ENCODE measurements at regions not wholly inside any gene's neighbourhood (a gene's known extent, or its start where the extent isn't known, plus 50 kb on each side); places are given as distances from the start of the nearest gene placed in this dataset.

DNA sequence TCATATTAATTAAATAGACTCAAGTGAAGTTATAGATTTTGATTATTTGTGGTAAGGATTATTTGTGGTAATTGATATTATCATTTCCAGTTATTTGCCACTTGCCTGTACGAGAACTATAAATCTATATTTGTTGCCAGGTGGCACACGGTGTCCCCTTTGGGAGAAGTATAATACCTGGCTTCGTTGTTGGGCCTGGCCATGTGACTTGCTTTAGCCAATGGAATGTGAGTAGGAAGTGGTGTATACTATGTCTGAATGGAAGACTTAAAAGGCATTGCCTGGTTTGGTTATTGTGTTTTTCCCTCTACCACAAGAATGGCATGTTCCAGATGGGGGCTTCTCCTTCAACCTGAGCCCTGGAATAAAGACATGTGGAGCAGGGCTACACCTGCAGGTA lies 228.1 kb downstream of the CDC5L start:
- no peaks in the 10 kb centered on the region for H3K9me3 Mint-ChIP-seq

DNA sequence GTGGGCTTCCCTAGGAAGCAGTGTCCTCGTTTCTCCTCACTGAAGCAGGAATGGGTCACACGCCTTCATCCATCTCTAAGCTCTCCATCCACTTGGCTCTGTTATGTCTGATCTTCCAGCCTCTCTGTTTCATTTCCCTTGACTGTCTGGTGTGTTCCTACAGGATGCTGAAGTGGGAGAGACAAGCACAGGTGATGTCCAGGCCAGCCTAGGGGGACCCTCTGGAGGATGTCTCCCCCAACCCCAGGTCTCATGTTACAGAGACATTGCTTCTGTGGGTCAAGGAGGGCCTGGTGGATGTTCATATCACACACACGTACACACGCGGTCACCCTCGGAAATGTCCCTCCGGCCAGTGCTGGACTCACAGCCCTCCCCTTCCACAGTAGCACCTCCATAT lies 229.9 kb downstream of the CDC5L start:
- Mint-ChIP-seq H3K27ac (no peak overlapping the region), H3K27me3 (no peaks in the 10 kb centered on the region), H3K4me3 (no peak overlapping the region), H3K9me3 (no peaks in the 10 kb centered on the region), H3K4me1 (ENCODE audit: low read depth in 2 of 2) (peaks cover 0 to 3% of the 10 kb centered on the region in 2 donors), H3K36me3 (no peaks in the 10 kb centered on the region)
- ATAC-seq (no peak), DNase-seq (ENCODE audit: low spot score) (no peak)

More for the DNA sequence above, 228.1 kb downstream of the CDC5L start:
- no peak for ATAC-seq
- H3K27me3 Mint-ChIP-seq: peaks cover 0 to 2% of the 10 kb centered on the region in 2 donors
- H3K4me1 Mint-ChIP-seq (ENCODE audit: low read depth in 2 of 2): peaks cover 0 to 3% of the 10 kb centered on the region in 2 donors
- no peak for DNase-seq (ENCODE audit: low spot score)
- no peak overlapping the region for H3K27ac Mint-ChIP-seq
- H3K36me3 Mint-ChIP-seq: no peaks in the 10 kb centered on the region
- H3K4me3 Mint-ChIP-seq: no peak overlapping the region

DNA sequence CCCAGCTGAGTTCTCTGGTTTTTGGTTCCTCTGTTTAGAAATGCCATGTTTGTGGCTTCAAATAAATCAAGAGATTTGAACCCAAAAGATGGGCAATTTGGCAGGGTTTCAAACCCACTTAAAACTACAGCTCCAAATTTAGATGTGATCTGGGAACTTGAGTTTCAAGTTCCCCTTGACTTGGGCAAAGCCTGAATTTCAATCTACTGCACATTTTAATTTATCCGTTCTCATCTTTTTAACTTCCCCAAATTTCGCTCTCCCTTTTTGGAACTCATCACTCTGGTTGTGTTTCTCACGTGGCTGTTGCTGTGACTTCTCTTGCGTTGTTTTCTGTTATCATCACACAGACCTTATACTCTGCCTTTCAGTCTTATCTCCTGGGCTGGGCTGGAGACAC lies 230.9 kb downstream of the CDC5L start:
- no peaks in the 10 kb centered on the region for H3K9me3 Mint-ChIP-seq

DNA sequence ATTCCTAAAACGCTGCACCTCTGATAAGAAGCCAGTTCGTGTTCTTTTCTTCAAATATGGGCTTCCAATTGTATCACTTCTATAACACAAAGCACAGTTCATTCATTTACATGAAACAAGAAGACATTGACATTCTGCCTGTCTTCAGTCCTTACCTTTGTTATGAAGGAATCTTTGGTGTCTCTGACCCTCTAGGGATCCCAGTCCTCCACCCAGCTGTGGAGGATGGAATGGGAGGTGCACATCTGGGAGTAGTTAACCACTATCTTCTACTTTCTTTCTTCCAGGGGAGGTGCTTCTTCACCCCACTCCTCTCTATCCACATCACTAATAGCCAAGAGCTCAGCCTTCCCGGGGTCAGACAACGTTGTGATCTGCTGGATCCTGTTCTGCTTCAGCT lies 233.4 kb downstream of the CDC5L start:
- peaks cover 0 to 3% of the 10 kb centered on the region in 2 donors for H3K4me1 Mint-ChIP-seq (ENCODE audit: low read depth in 2 of 2)

More for the DNA sequence above, 230.9 kb downstream of the CDC5L start:
- no peak overlapping the region for H3K4me3 Mint-ChIP-seq
- ATAC-seq (no peak), DNase-seq (ENCODE audit: low spot score) (no peak)
- no peaks in the 10 kb centered on the region for H3K36me3 Mint-ChIP-seq
- no peak overlapping the region for H3K27ac Mint-ChIP-seq
- peaks cover 0 to 3% of the 10 kb centered on the region in 2 donors for H3K4me1 Mint-ChIP-seq (ENCODE audit: low read depth in 2 of 2)
- peaks cover 0 to 6% of the 10 kb centered on the region in 2 donors for H3K27me3 Mint-ChIP-seq

DNA sequence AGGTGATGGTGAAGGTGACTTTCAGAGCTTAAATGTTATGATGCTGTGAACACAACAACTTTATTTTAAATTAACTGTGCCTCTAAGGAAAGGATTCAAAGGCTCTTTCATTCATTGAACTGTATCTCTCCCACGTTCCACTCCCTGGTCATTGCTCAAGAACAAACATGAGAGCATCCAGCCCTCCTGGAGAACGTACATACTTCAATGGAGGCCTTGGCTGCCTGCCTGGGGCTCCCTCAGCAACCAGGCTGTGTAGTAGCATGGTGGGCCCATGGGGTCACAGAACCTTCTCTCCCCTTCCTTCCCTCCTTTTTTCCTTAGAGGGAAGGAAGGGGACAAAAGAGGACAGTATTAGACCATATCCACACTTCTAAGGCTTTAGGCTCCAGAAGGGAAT lies 234.3 kb downstream of the CDC5L start:
- H3K27ac Mint-ChIP-seq: no peak overlapping the region

More for the DNA sequence above, 233.4 kb downstream of the CDC5L start:
- DNase-seq (ENCODE audit: low spot score) (no peak), ATAC-seq (no peak)
- Mint-ChIP-seq H3K27me3 (peaks cover 0 to 11% of the 10 kb centered on the region in 2 donors), H3K4me3 (no peak overlapping the region), H3K36me3 (no peaks in the 10 kb centered on the region), H3K9me3 (no peaks in the 10 kb centered on the region), H3K27ac (no peak overlapping the region)

DNA sequence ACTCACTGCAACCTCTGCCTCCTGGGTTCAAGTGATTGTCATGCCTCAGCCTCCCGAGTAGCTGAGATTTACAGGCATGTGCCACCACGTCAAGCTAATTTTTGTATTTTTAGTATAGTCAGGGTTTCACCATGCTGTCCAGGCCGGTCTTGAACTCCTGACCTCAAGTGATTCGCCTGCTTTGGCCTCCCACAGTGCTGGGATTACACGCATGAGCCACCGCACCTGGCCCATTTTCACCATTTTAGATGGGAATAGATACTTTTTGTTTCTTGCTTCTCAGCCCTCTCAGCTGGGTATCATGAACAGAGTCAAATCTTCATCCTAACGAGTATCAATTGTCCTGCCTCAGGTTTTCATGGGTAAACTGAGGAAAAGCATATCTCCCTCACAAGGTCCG lies 235.0 kb downstream of the CDC5L start:
- no peak overlapping the region for H3K4me3 Mint-ChIP-seq
- no peaks in the 10 kb centered on the region for H3K9me3 Mint-ChIP-seq
- H3K4me1 Mint-ChIP-seq (ENCODE audit: low read depth in 2 of 2): peaks cover 0 to 3% of the 10 kb centered on the region in 2 donors
- H3K36me3 Mint-ChIP-seq: no peaks in the 10 kb centered on the region
- no peak overlapping the region for H3K27ac Mint-ChIP-seq
- no peak for DNase-seq (ENCODE audit: low spot score)
- no peak for ATAC-seq
- H3K27me3 Mint-ChIP-seq: peaks cover 0 to 11% of the 10 kb centered on the region in 2 donors

More for the DNA sequence above, 234.3 kb downstream of the CDC5L start:
- H3K9me3 Mint-ChIP-seq: no peaks in the 10 kb centered on the region
- H3K36me3 Mint-ChIP-seq: no peaks in the 10 kb centered on the region
- peaks cover 0 to 3% of the 10 kb centered on the region in 2 donors for H3K4me1 Mint-ChIP-seq (ENCODE audit: low read depth in 2 of 2)
- H3K27me3 Mint-ChIP-seq: peaks cover 0 to 11% of the 10 kb centered on the region in 2 donors
- H3K4me3 Mint-ChIP-seq: no peak overlapping the region
- ATAC-seq: no peak
- no peak for DNase-seq (ENCODE audit: low spot score)

DNA sequence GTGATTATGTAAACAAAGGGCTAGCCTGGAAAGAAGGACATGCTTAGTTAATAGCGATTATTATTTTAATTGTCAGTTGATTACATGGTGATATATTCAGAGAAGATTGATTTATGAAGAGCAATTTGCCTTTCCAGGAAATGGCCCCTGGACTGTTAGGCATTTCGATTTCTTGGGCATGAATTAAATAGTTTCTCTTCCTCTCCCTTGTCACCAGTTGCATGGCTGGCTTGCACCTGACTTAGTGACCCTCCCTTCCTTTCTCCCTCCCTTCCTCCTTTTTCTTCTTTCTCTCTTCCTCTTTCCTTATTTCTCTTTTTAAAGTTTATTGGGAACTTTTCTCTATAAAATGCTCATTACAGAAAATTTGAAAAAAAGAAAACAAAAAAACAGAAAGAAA lies 235.4 kb downstream of the CDC5L start:
- Mint-ChIP-seq H3K9me3 (no peaks in the 10 kb centered on the region), H3K4me3 (no peak overlapping the region), H3K27ac (no peak overlapping the region), H3K4me1 (ENCODE audit: low read depth in 2 of 2) (peaks cover 0 to 3% of the 10 kb centered on the region in 2 donors), H3K27me3 (peaks cover 0 to 11% of the 10 kb centered on the region in 2 donors), H3K36me3 (no peaks in the 10 kb centered on the region)
- no peak for DNase-seq (ENCODE audit: low spot score)
- no peak for ATAC-seq

DNA sequence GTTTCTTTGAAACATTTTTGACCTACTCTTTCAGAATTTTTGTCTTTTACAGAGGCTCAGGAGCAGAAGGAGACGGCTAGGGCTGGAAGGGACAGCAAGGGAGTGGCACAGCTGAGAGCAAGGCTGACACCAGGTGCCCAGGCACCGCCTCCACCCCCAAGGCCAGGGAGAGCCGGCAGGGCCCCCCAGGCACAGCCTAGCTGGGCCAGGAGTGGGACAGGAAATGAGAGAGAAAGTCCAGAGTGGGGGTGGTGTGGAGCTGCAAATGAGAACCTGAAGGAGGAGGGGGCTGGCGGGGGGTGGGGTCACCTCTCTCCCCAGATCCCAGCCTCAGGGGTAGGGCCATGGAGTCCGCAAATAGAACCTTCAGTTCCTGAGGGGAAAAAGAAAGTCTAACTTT lies 236.7 kb downstream of the CDC5L start:
- H3K36me3 Mint-ChIP-seq: no peaks in the 10 kb centered on the region
- peaks cover 0 to 11% of the 10 kb centered on the region in 2 donors for H3K27me3 Mint-ChIP-seq
- no peak for ATAC-seq

DNA sequence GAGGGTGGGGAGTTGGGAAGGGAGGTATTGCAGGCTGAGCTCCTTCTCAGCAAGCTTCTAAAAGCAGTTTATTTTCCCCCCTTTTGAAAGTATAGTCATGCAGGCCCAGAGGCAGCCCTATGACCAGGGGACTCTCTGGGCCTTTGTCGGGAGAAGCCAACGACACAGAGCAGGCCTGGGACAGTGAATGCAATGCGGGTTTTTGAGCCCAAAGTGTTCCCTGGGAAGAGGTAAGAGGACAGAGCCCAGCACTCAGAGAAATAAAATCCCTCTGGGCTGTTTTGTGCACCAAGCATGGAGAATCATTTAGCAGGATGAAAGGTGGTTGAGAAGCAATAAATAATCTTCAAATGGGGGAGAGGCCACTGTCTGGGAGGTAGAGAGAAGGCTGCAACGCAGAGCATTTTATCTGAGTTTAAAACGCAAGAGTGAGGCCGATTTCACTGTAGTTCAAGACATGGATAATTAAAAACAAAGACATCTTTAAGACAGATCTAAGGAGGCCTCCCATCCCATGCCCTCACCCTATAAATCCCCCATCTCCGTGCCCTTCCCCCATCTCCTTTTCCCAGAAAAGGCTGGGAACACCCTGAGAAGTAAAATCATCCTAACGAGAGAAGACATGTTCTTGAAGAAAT lies 237.5 kb downstream of the CDC5L start:
- DNase-seq (ENCODE audit: low spot score) (no peak), ATAC-seq (no peak)
- no peaks in the 10 kb centered on the region for H3K4me1 Mint-ChIP-seq (ENCODE audit: low read depth in 2 of 2)
- H3K27me3 Mint-ChIP-seq: peaks cover 0 to 14% of the 10 kb centered on the region in 2 donors
- no peak overlapping the region for H3K27ac Mint-ChIP-seq
- H3K9me3 Mint-ChIP-seq: no peaks in the 10 kb centered on the region
- H3K36me3 Mint-ChIP-seq: no peaks in the 10 kb centered on the region
- no peak overlapping the region for H3K4me3 Mint-ChIP-seq

More for the DNA sequence above, 236.7 kb downstream of the CDC5L start:
- Mint-ChIP-seq H3K4me1 (ENCODE audit: low read depth in 2 of 2) (peaks cover 0 to 2% of the 10 kb centered on the region in 2 donors), H3K9me3 (no peaks in the 10 kb centered on the region), H3K4me3 (no peak overlapping the region), H3K27ac (no peak overlapping the region)
- DNase-seq (ENCODE audit: low spot score): no peak

DNA sequence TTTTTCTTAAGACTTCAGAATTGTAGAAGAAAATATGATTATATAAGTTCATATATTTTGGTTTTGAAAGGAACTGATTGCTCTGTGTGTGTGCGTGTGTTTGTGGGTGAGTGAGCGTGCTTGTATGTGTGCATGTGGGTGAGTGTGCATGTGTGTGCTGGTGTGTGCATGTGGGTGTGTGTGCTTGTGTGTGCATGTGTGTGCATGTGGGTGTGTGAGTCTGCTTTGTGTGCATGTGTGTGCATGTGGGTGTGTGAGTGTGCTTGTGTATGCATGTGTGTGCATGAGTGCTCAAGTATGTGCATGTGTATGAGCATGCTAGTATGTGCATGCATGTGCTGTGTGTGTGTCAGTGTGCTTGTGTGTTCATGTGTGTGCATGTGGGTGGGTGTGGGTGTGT lies 238.5 kb downstream of the CDC5L start:
- DNase-seq (ENCODE audit: low spot score): no peak
- Mint-ChIP-seq H3K27me3 (peaks cover 0 to 23% of the 10 kb centered on the region in 2 donors), H3K27ac (no peak overlapping the region), H3K4me3 (no peak overlapping the region), H3K36me3 (no peaks in the 10 kb centered on the region), H3K4me1 (ENCODE audit: low read depth in 2 of 2) (no peaks in the 10 kb centered on the region), H3K9me3 (no peaks in the 10 kb centered on the region)
- no peak for ATAC-seq

DNA sequence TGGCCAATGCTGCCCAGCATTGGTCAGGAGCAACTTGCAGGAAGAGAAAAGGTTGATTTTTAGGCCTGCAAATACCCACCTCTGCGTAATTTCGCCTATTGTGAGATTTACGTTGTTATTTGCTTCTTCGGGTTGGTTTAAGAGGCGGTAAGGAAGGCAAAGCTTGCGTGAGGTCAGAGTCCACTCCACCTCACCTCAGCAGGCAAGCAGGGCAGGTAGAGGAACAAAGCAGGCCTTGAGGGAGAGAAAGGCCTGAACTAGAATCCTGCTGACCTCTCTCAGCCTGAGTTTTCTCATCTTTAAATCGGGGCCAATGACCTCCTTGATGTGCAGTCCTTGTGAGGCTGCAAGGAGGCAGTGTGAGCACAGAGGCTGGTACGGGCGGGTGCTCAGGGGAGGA lies 239.1 kb downstream of the CDC5L start:
- H3K36me3 Mint-ChIP-seq: no peaks in the 10 kb centered on the region
- H3K4me3 Mint-ChIP-seq: no peak overlapping the region
- no peak overlapping the region for H3K27ac Mint-ChIP-seq
- ATAC-seq (no peak), DNase-seq (ENCODE audit: low spot score) (no peak)
- no peaks in the 10 kb centered on the region for H3K9me3 Mint-ChIP-seq
- no peaks in the 10 kb centered on the region for H3K4me1 Mint-ChIP-seq (ENCODE audit: low read depth in 2 of 2)
- peaks cover 0 to 29% of the 10 kb centered on the region in 2 donors for H3K27me3 Mint-ChIP-seq

DNA sequence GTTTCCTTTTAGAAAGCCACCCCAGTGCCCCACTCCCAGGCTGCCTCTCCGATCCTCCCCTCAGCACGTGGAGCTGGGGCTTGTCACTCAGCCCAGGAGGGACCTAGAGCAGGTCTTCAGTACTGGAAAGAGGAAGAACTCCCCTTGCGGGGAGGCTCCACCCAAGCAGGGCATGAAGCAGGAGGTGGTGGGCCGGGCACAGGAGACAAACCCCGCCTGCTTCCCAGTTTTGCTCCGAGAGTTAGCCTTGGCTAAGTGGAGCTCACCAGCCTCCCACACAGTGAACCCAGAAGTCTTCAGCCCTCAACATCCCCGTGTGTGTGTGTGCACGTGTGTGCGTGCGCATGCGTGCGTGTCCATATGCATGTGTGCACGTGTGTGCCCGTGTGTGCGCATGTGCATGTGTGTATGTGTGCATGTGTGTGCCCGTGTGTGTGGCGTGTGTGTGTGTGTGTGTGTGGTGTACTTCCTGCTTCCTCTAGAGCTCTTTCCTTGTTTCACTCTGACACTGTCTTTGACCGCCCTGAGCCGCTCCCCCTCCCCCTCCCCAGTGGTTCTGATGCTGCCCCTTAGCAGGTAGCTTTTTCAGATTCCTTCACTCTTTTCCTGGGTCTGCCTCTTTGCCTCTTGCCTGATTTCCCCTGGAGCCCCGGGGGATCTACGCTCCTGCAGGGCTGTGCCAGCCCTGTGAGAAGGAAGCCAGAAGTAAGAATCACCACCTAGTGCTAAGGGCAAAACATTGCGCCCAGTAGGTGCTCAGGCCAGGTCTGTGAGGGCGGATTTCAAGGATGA lies 239.8 kb downstream of the CDC5L start:
- DNase-seq (ENCODE audit: low spot score): no peak
- peak in 1 of 2 donors; percentile 37 for ATAC-seq
- H3K4me3 Mint-ChIP-seq: no peak overlapping the region
- no peak overlapping the region for H3K27ac Mint-ChIP-seq
- no peaks in the 10 kb centered on the region for H3K9me3 Mint-ChIP-seq
- peaks cover 0 to 29% of the 10 kb centered on the region in 2 donors for H3K27me3 Mint-ChIP-seq
- H3K4me1 Mint-ChIP-seq (ENCODE audit: low read depth in 2 of 2): no peaks in the 10 kb centered on the region
- no peaks in the 10 kb centered on the region for H3K36me3 Mint-ChIP-seq

DNA sequence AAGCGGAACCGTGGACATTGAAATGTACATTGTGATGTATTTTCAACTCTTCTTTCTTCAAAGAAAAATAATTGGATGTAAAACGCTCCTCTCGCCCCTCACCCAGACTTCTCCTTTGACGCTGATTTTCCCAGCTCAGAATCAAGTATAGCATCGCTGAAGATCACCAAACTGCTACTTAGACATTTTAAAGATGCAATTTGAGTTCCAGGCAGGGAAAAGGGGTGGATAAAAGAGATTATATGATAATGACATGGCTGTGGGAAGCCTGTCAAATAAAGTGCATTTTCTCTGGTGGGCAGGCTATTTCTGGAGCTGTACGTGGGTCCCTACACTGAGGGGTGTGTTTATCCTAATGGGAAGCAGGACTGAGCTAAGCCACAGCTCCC lies 240.4 kb downstream of the CDC5L start:
- Mint-ChIP-seq H3K36me3 (no peaks in the 10 kb centered on the region), H3K9me3 (no peaks in the 10 kb centered on the region), H3K4me1 (ENCODE audit: low read depth in 2 of 2) (no peaks in the 10 kb centered on the region), H3K4me3 (no peak overlapping the region), H3K27ac (no peak overlapping the region), H3K27me3 (peaks cover 0 to 28% of the 10 kb centered on the region in 2 donors)
- ATAC-seq (no peak), DNase-seq (ENCODE audit: low spot score) (no peak)

DNA sequence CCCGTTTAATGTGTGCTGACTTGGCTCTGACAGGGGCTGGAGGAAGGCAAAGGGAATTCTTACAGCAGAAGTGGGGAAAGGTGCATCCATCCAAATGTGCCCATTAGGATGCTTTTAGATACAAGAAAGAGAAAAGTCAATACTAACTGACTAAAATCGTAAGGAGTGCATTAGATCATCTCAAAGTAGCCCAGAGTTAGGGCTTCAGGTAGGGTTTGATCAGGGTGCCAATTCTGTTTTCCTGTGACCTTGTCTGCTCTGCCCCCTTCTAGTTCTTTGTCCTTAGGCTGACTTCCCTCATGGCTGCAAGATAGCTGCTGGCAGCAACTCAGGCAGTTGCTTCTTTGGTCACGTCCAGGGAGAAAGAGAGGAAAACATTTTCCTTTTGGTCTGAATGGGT lies 240.8 kb downstream of the CDC5L start:
- H3K4me1 Mint-ChIP-seq (ENCODE audit: low read depth in 2 of 2): no peaks in the 10 kb centered on the region
- no peaks in the 10 kb centered on the region for H3K9me3 Mint-ChIP-seq
- DNase-seq (ENCODE audit: low spot score): no peak
- H3K27ac Mint-ChIP-seq: no peak overlapping the region
- H3K4me3 Mint-ChIP-seq: no peak overlapping the region
- ATAC-seq: no peak
- peaks cover 0 to 23% of the 10 kb centered on the region in 2 donors for H3K27me3 Mint-ChIP-seq
- no peaks in the 10 kb centered on the region for H3K36me3 Mint-ChIP-seq

All from natural killer cell treated with Interleukin-12 subunit alpha and Interleukin-12 subunit beta and Interleukin-15 and Interleukin-18, amount 100 ng/mL, for 72 hours (primary cell).